ENCODE measurements at regions not wholly inside any gene's neighbourhood (a gene's known extent, or its start where the extent isn't known, plus 50 kb on each side); places are given as distances from the start of the nearest gene placed in this dataset.

- no peak for TF ChIP-seq ZNF362 (CRISPR knock-in tag; IDR thresholded peaks at IDR 0.05; ENCODE audit: borderline replicate concordance)
- TF ChIP-seq, protein P1, sequence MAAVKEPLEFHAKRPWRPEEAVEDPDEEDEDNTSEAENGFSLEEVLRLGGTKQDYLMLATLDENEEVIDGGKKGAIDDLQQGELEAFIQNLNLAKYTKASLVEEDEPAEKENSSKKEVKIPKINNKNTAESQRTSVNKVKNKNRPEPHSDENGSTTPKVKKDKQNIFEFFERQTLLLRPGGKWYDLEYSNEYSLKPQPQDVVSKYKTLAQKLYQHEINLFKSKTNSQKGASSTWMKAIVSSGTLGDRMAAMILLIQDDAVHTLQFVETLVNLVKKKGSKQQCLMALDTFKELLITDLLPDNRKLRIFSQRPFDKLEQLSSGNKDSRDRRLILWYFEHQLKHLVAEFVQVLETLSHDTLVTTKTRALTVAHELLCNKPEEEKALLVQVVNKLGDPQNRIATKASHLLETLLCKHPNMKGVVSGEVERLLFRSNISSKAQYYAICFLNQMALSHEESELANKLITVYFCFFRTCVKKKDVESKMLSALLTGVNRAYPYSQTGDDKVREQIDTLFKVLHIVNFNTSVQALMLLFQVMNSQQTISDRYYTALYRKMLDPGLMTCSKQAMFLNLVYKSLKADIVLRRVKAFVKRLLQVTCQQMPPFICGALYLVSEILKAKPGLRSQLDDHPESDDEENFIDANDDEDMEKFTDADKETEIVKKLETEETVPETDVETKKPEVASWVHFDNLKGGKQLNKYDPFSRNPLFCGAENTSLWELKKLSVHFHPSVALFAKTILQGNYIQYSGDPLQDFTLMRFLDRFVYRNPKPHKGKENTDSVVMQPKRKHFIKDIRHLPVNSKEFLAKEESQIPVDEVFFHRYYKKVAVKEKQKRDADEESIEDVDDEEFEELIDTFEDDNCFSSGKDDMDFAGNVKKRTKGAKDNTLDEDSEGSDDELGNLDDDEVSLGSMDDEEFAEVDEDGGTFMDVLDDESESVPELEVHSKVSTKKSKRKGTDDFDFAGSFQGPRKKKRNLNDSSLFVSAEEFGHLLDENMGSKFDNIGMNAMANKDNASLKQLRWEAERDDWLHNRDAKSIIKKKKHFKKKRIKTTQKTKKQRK (IDR thresholded peaks at IDR 0.05; ENCODE audit: low read length): no peak
- TF ChIP-seq ZNF460 (CRISPR knock-in tag; IDR thresholded peaks at IDR 0.05; ENCODE audit: borderline replicate concordance): no peak
- TF ChIP-seq, protein P2, sequence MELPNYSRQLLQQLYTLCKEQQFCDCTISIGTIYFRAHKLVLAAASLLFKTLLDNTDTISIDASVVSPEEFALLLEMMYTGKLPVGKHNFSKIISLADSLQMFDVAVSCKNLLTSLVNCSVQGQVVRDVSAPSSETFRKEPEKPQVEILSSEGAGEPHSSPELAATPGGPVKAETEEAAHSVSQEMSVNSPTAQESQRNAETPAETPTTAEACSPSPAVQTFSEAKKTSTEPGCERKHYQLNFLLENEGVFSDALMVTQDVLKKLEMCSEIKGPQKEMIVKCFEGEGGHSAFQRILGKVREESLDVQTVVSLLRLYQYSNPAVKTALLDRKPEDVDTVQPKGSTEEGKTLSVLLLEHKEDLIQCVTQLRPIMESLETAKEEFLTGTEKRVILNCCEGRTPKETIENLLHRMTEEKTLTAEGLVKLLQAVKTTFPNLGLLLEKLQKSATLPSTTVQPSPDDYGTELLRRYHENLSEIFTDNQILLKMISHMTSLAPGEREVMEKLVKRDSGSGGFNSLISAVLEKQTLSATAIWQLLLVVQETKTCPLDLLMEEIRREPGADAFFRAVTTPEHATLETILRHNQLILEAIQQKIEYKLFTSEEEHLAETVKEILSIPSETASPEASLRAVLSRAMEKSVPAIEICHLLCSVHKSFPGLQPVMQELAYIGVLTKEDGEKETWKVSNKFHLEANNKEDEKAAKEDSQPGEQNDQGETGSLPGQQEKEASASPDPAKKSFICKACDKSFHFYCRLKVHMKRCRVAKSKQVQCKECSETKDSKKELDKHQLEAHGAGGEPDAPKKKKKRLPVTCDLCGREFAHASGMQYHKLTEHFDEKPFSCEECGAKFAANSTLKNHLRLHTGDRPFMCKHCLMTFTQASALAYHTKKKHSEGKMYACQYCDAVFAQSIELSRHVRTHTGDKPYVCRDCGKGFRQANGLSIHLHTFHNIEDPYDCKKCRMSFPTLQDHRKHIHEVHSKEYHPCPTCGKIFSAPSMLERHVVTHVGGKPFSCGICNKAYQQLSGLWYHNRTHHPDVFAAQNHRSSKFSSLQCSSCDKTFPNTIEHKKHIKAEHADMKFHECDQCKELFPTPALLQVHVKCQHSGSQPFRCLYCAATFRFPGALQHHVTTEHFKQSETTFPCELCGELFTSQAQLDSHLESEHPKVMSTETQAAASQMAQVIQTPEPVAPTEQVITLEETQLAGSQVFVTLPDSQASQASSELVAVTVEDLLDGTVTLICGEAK (IDR thresholded peaks at IDR 0.05): no peak
- TF ChIP-seq, protein P2 (CRISPR knock-in tag; IDR thresholded peaks at IDR 0.05): no peak
- TF ChIP-seq CHD4 (IDR thresholded peaks at IDR 0.05; ENCODE audit: borderline replicate concordance, low read length): no peak
- TF ChIP-seq ZNF619 (CRISPR knock-in tag; IDR thresholded peaks at IDR 0.05): no peak
These were observed 807.4 kb downstream of the TLE1 start (continued) for GRCh38 chr9:80881940-80882339.
